K562 (cell line): ENCODE measurements at regions not wholly inside any gene's neighbourhood (a gene's known extent, or its start where the extent isn't known, plus 50 kb on each side); places are given as distances from the start of the nearest gene placed in this dataset.

ENCODE experiments used
- ATAC-seq: fragments of 200-7000 bp; cut with Tn5 transposase; 3 replicates; pipeline ENCODE4 v1.9.1; 2020; ENCODE audit warnings: moderate library complexity
- BruUV-seq: library from RNA; stranded (reverse); fragments of 400-500 nt; replicated peaks from 2 replicates; lab custom pipeline; 2021; lab: Mats Ljungman, UMichigan
- CTCF ChIA-PET: fragments of 300-600 bp; formaldehyde crosslinking; extraction: SDS; loops from one replicate; lab custom pipeline; 2021; ENCODE audit warnings: low intra/inter-chr PET ratio; lab: Yijun Ruan, JAX
- POLR2A ChIA-PET: fragments of 300-600, 350-650 bp; sonication (Branson Sonifier 250); formaldehyde crosslinking; extraction: SDS; loops from one replicate; lab custom pipeline; 2021; ENCODE audit warnings: antibody characterized with exemption, inconsistent platforms; lab: Yijun Ruan, JAX
- DNase-seq, 4 experiments: peaks; one replicate each; pipeline versions ENCODE4 v3.0.0 to v3.0.0-alpha.2; 2011 to 2018; ENCODE audit warnings: low spot score in 3 of 4, mixed read lengths in 3 of 4; ENCODE audit errors: extremely low read depth in 1 of 4
- FAIRE-seq: peaks from 2 replicates; lab custom pipeline; 2011; peaks lifted over from hg19 to GRCh38; lab: Jason Lieb, UNC
- H2AFZ ChIP-seq: 2 replicates; pipeline ENCODE4 v1.6.0; 2011; ENCODE audit warnings: low read depth, low read length, control low read depth, inconsistent platforms
- H3K27ac ChIP-seq: fragments of 200-600 bp; 3 replicates; pipeline ENCODE4 v1.8.0; 2011; ENCODE audit warnings: low read depth, mild to moderate bottlenecking, control low read depth, inconsistent platforms, low read length, moderate library complexity, mixed read lengths; ENCODE audit errors: extremely low read depth
- H3K27me3 ChIP-seq, 2 experiments: fragments of 300-600 bp in 1 of 2; 2 replicates in 1 of 2; 3 replicates in 1 of 2; pipeline versions ENCODE4 v1.6.0 to v1.8.0; 2011; ENCODE audit warnings: inconsistent platforms in 2 of 2, low read length in 2 of 2, mild to moderate bottlenecking in 1 of 2, mixed read lengths in 1 of 2, moderate library complexity in 1 of 2; ENCODE audit not compliant: control insufficient read depth in 2 of 2, insufficient read depth in 2 of 2
- H3K36me3 ChIP-seq: fragments of 300-600 bp; 3 replicates; pipeline ENCODE4 v1.8.0; 2011; ENCODE audit warnings: mild to moderate bottlenecking, low read length, inconsistent platforms; ENCODE audit not compliant: control insufficient read depth, insufficient read depth
- H3K4me1 ChIP-seq, 2 experiments: fragments of 200-600 bp in 1 of 2; replicated peaks in 1 of 2; 2 replicates in 1 of 2; 3 replicates in 1 of 2; pipeline versions ENCODE4 v1.5.1 to v1.8.0; 2011; ENCODE audit warnings: inconsistent platforms in 2 of 2, low read length in 2 of 2, mild to moderate bottlenecking in 1 of 2, mixed read lengths in 1 of 2, moderate library complexity in 1 of 2; ENCODE audit not compliant: control insufficient read depth in 2 of 2, insufficient read depth in 2 of 2
- H3K4me2 ChIP-seq: 2 replicates; pipeline ENCODE4 v1.6.1; 2011; ENCODE audit warnings: low read length, control low read depth, inconsistent platforms, mixed read lengths; ENCODE audit not compliant: insufficient read depth
- H3K4me3 ChIP-seq: fragments of 200-600 bp; sonication (generic), shearing (Covaris generic); 2 replicates; pipeline ENCODE4 v1.5.1; 2016; ENCODE audit warnings: control low read depth, inconsistent platforms
- H3K79me2 ChIP-seq: fragments of 200-600 bp; 3 replicates; pipeline ENCODE4 v1.8.0; 2011; ENCODE audit warnings: low read length, inconsistent platforms; ENCODE audit not compliant: control insufficient read depth, insufficient read depth
- H3K9ac ChIP-seq, 2 experiments: 2 replicates each; pipeline versions ENCODE4 v1.6.0 to v1.6.1; 2011; ENCODE audit warnings: low read depth in 2 of 2, low read length in 2 of 2, control low read depth in 1 of 2, inconsistent platforms in 1 of 2, mild to moderate bottlenecking in 1 of 2, mixed read lengths in 1 of 2; ENCODE audit not compliant: insufficient read depth in 1 of 2
- H3K9me1 ChIP-seq: one replicate; pipeline ENCODE4 v1.6.0; 2011; ENCODE audit warnings: inconsistent platforms, mild to moderate bottlenecking, low read length, moderate library complexity; ENCODE audit not compliant: control insufficient read depth, insufficient read depth
- H3K9me3 ChIP-seq: replicated peaks from 2 replicates; pipeline ENCODE4 v1.5.1; 2011; ENCODE audit warnings: low read depth, low read length, inconsistent platforms; ENCODE audit not compliant: control insufficient read depth, insufficient read depth
- H4K20me1 ChIP-seq: replicated peaks from 2 replicates; pipeline ENCODE4 v1.6.1; 2011; ENCODE audit warnings: low read length, inconsistent platforms, mixed read lengths; ENCODE audit not compliant: control insufficient read depth, insufficient read depth
- DACH1 ChIP-seq: fragments of 450-650 bp; IDR thresholded peaks from 2 replicates; pipeline ENCODE4 v1.6.1; 2018; ENCODE audit not compliant: partially characterized antibody
- EP400 ChIP-seq: fragments of 450-650 bp; IDR thresholded peaks from 2 replicates; pipeline ENCODE4 v1.6.1; 2017; ENCODE audit warnings: antibody characterized with exemption, mild to moderate bottlenecking, moderate library complexity
- SMAD2 ChIP-seq: fragments of 150-350 bp; IDR thresholded peaks from 2 replicates; pipeline ENCODE4 v1.6.1; 2014; ENCODE audit warnings: low read depth, mild to moderate bottlenecking, low read length
- STAT5B ChIP-seq: fragments of 250-450 bp; sonication (Bioruptor Pico); IDR thresholded peaks from 2 replicates; pipeline ENCODE4 v1.8.0; 2021; ENCODE audit warnings: mild to moderate bottlenecking, inconsistent platforms
- ZKSCAN8 ChIP-seq: fragments of 200-800 bp; sonication (Bioruptor generic); IDR thresholded peaks from 2 replicates; pipeline ENCODE4 v1.6.1; 2016; ENCODE audit warnings: missing genetic modification characterization, missing compliant biosample characterization
- WGBS: fragments of 100-300 bp; shearing (Covaris generic); methylation state at CpG from one replicate; pipeline ENCODE4 v1.1.6; 2016; ENCODE audit warnings: low coverage, mixed read lengths; ENCODE audit not compliant: insufficient coverage; ENCODE audit errors: missing lambda C conversion rate; 5-methylcytosine and 5-hydroxymethylcytosine counted together
- in situ Hi-C: fragments of 300-500 bp; cut with MboI; formaldehyde crosslinking; loops from 4 replicates; pipeline ENCODE4 v1.15.0; 2018; ENCODE audit warnings: inconsistent platforms, mixed read lengths
- intact Hi-C: fragments of 100-400 bp; cut with micrococcal nuclease; formaldehyde crosslinking; loops from 2 replicates; pipeline ENCODE4 v1.14.2; 2022
- TF ChIP-seq, protein P1 (sequence below): fragments of 450-650 bp; formaldehyde crosslinking; IDR thresholded peaks from 2 replicates; pipeline ENCODE4 v1.4.0; 2022; ENCODE audit warnings: missing genetic modification characterization
- TF ChIP-seq, protein P2 (sequence below): fragments of 450-650 bp; IDR thresholded peaks from 2 replicates; pipeline ENCODE4 v1.6.1; 2016; ENCODE audit warnings: low read depth, mild to moderate bottlenecking, moderate library complexity
- TF ChIP-seq, protein P3 (sequence below): fragments of 250-450 bp; sonication (Bioruptor Pico); IDR thresholded peaks from 2 replicates; pipeline ENCODE4 v1.4.0; 2020; ENCODE audit warnings: mild to moderate bottlenecking, moderate library complexity, borderline replicate concordance
- TF ChIP-seq, protein P4 (sequence below): fragments of 250-450 bp; sonication (Bioruptor Pico); IDR thresholded peaks from 2 replicates; pipeline ENCODE4 v1.5.0; 2022; ENCODE audit warnings: mild to moderate bottlenecking
- TF ChIP-seq, protein P5 (sequence below): sonication (generic); formaldehyde crosslinking; IDR thresholded peaks from 2 replicates; pipeline ENCODE4 v1.8.1; 2023; ENCODE audit warnings: mild to moderate bottlenecking, missing genetic modification reagents

DNA sequence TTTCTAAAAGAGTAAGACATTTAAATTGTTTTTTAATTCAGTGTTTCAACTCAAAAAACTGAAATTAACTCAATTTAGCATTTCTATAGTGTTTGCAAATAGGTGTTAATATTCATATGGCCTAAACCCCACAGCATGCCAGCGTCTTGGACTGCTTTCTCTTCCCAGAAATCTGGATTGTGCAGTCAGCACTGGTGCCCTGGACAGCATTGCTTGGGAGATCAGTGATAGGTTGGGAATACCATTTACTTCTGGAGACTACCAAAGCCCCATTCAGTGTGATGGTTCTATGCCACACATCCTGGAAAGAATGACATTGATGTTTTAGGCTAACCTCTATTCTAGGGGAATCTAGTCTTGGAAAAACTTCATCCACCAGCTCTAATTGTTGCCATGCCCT lies 455.0 kb upstream of the KLHL29 start (continued):
- TF ChIP-seq, protein P1, sequence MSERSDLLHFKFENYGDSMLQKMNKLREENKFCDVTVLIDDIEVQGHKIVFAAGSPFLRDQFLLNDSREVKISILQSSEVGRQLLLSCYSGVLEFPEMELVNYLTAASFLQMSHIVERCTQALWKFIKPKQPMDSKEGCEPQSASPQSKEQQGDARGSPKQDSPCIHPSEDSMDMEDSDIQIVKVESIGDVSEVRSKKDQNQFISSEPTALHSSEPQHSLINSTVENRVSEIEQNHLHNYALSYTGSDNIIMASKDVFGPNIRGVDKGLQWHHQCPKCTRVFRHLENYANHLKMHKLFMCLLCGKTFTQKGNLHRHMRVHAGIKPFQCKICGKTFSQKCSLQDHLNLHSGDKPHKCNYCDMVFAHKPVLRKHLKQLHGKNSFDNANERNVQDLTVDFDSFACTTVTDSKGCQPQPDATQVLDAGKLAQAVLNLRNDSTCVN (CRISPR knock-in tag), result no peak
- no peak for TF ChIP-seq STAT5B
- no peak for TF ChIP-seq SMAD2
- TF ChIP-seq DACH1, result no peak

DNA sequence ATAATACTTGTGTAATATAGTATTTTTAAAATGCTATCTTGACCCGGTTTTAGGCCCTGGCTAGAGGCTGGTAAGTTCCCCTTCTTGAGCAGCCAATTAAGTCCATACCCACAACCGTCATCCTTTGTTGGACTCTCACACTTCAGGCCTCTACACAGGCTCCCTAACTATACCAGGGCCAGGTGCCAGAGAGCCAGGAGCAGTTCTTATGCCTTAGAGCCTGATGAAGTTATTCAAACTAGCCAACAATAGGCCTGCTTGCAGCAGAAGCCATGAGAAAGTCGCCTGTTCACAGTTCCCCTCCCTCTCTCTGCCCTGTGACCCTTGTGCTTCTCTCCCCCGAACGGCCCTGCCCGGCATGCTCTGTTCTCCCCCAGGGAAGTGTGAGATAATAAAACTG lies 454.2 kb upstream of the KLHL29 start:
- H3K4me3 ChIP-seq, result no peak overlapping the region
- H3K9ac ChIP-seq, result no peak overlapping the region
- no peaks in the 10 kb centered on the region for H3K27me3 ChIP-seq
- H3K27ac ChIP-seq, result no peak overlapping the region
- no peaks in the 10 kb centered on the region for H3K36me3 ChIP-seq
- H4K20me1 ChIP-seq, result no peaks in the 10 kb centered on the region
- DNase-seq (no peak), FAIRE-seq (no peak), ATAC-seq (no peak)
- intact Hi-C loops (no loop called here), in situ Hi-C loops (no loop called here)
- H3K9me3 ChIP-seq, result peaks cover 2% of the 10 kb centered on the region; the same call in 1 of the 2 replicates
- no TSS peak for BruUV-seq
- no peaks in the 10 kb centered on the region for H3K9me1 ChIP-seq
- ChIA-PET CTCF (no interaction called here), POLR2A (no interaction called here)
- H3K79me2 ChIP-seq, result no peaks in the 10 kb centered on the region
- no peak overlapping the region for H2AFZ ChIP-seq
- WGBS, result 0% methylated on average over 6 of the region's 6 CpGs
- H3K4me1 ChIP-seq, result no peaks in the 10 kb centered on the region
- no peak overlapping the region for H3K4me2 ChIP-seq
- TF ChIP-seq, protein P2, sequence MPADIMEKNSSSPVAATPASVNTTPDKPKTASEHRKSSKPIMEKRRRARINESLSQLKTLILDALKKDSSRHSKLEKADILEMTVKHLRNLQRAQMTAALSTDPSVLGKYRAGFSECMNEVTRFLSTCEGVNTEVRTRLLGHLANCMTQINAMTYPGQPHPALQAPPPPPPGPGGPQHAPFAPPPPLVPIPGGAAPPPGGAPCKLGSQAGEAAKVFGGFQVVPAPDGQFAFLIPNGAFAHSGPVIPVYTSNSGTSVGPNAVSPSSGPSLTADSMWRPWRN, result no peak
- TF ChIP-seq, protein P3, sequence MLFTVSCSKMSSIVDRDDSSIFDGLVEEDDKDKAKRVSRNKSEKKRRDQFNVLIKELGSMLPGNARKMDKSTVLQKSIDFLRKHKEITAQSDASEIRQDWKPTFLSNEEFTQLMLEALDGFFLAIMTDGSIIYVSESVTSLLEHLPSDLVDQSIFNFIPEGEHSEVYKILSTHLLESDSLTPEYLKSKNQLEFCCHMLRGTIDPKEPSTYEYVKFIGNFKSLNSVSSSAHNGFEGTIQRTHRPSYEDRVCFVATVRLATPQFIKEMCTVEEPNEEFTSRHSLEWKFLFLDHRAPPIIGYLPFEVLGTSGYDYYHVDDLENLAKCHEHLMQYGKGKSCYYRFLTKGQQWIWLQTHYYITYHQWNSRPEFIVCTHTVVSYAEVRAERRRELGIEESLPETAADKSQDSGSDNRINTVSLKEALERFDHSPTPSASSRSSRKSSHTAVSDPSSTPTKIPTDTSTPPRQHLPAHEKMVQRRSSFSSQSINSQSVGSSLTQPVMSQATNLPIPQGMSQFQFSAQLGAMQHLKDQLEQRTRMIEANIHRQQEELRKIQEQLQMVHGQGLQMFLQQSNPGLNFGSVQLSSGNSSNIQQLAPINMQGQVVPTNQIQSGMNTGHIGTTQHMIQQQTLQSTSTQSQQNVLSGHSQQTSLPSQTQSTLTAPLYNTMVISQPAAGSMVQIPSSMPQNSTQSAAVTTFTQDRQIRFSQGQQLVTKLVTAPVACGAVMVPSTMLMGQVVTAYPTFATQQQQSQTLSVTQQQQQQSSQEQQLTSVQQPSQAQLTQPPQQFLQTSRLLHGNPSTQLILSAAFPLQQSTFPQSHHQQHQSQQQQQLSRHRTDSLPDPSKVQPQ (CRISPR knock-in tag), result no peak
- TF ChIP-seq EP400 (no peak), ZKSCAN8 (no peak)
- TF ChIP-seq, protein P4, sequence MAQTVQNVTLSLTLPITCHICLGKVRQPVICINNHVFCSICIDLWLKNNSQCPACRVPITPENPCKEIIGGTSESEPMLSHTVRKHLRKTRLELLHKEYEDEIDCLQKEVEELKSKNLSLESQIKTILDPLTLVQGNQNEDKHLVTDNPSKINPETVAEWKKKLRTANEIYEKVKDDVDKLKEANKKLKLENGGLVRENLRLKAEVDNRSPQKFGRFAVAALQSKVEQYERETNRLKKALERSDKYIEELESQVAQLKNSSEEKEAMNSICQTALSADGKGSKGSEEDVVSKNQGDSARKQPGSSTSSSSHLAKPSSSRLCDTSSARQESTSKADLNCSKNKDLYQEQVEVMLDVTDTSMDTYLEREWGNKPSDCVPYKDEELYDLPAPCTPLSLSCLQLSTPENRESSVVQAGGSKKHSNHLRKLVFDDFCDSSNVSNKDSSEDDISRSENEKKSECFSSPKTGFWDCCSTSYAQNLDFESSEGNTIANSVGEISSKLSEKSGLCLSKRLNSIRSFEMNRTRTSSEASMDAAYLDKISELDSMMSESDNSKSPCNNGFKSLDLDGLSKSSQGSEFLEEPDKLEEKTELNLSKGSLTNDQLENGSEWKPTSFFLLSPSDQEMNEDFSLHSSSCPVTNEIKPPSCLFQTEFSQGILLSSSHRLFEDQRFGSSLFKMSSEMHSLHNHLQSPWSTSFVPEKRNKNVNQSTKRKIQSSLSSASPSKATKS (CRISPR knock-in tag), result no peak
- TF ChIP-seq, protein P5, sequence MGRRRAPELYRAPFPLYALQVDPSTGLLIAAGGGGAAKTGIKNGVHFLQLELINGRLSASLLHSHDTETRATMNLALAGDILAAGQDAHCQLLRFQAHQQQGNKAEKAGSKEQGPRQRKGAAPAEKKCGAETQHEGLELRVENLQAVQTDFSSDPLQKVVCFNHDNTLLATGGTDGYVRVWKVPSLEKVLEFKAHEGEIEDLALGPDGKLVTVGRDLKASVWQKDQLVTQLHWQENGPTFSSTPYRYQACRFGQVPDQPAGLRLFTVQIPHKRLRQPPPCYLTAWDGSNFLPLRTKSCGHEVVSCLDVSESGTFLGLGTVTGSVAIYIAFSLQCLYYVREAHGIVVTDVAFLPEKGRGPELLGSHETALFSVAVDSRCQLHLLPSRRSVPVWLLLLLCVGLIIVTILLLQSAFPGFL, result no peak
